Transverse colon (tissue), 4 donors: ENCODE measurements at regions not wholly inside any gene's neighbourhood (a gene's known extent, or its start where the extent isn't known, plus 50 kb on each side); places are given as distances from the start of the nearest gene placed in this dataset.

Experiments
- DNase-seq: peaks from one replicate; pipeline ENCODE4 v3.0.0-alpha.2; 2019
- H3K27ac ChIP-seq, 4 donors: fragments of 200-600 bp; sonication (generic); 2 replicates each; pipeline ENCODE4 v1.5.1; 2016 to 2018; ENCODE audit warnings: inconsistent platforms in 4 of 4
- H3K27me3 ChIP-seq: fragments of 200-600 bp; sonication (generic); 2 replicates; pipeline ENCODE4 v1.5.1; 2017; ENCODE audit warnings: inconsistent platforms
- H3K36me3 ChIP-seq, 4 donors: fragments of 200-600 bp; sonication (generic); 2 replicates each; pipeline ENCODE4 v1.5.1; 2017 to 2019; ENCODE audit warnings: inconsistent platforms in 4 of 4
- H3K4me1 ChIP-seq, 4 donors: fragments of 200-600 bp; sonication (generic); 2 replicates each; pipeline ENCODE4 v1.5.1; 2017 to 2020; ENCODE audit warnings: inconsistent platforms in 4 of 4
- H3K4me3 ChIP-seq, 4 donors: fragments of 200-600 bp; sonication (generic); 1 replicate in 1 of 4; 2 replicates in 3 of 4; pipeline versions ENCODE4 v1.5.1 to v1.6.1; 2017 to 2019; ENCODE audit warnings: inconsistent platforms in 4 of 4
- H3K9me3 ChIP-seq, 2 donors: fragments of 200-600 bp; sonication (generic); 2 replicates each; pipeline ENCODE4 v1.5.1; 2017 to 2019; ENCODE audit warnings: inconsistent platforms in 2 of 2
- CTCF ChIP-seq, 5 experiments: fragments of 200-600 bp in 3 of 5; fragments of 450-650 bp in 2 of 5; sonication (generic) in 3 of 5; IDR thresholded peaks; 1 replicate in 2 of 5; 2 replicates in 3 of 5; pipeline ENCODE4 v1.5.1; 2016 to 2017; ENCODE audit warnings: antibody characterized with exemption in 5 of 5, inconsistent platforms in 3 of 5, mild to moderate bottlenecking in 2 of 5, moderate library complexity in 1 of 5
- EP300 ChIP-seq: sonication (generic); formaldehyde crosslinking; IDR thresholded peaks from one replicate; pipeline ENCODE4 v1.6.1; 2017; ENCODE audit warnings: antibody characterized with exemption, low read depth
- POLR2A ChIP-seq: fragments of 450-650 bp; IDR thresholded peaks from one replicate; pipeline ENCODE4 v1.6.1; 2016; ENCODE audit warnings: antibody characterized with exemption, mild to moderate bottlenecking, moderate library complexity
- POLR2AphosphoS5 ChIP-seq, 3 donors: sonication (generic); formaldehyde crosslinking; IDR thresholded peaks; one replicate each; pipeline ENCODE4 v1.6.1; 2016; ENCODE audit warnings: antibody characterized with exemption in 3 of 3
- WGBS, 2 donors: methylation state at CpG; one replicate each; pipeline ENCODE4 v1.1.5; 2018; ENCODE audit warnings: low coverage in 1 of 2; 5-methylcytosine and 5-hydroxymethylcytosine counted together
- in situ Hi-C, 4 donors: fragments of 200-750 bp; cut with MboI; loops; one replicate each; pipeline versions ENCODE4 v1.15.0 to v1.15.1; 2017; ENCODE audit warnings: low sequenced_read_pairs in 3 of 4, low pct_ligation_motif_present in 1 of 4, low pct_unique_long_range_greater_than_20kb in 1 of 4
- intact Hi-C: fragments of 100-400 bp; cut with DNase I; formaldehyde crosslinking; loops from one replicate; pipeline ENCODE4 v1.15.1; 2023; ENCODE audit warnings: low total_unique reads

GRCh38 chr17:52389632-52390031 is 231.1 kb upstream of the CA10 start:
- peak overlapping the region in 3 of 4 donors; percentile 3 to 36 (median 19) for H3K4me3 ChIP-seq
- no peak for DNase-seq
- H3K27me3 ChIP-seq, result no peaks in the 10 kb centered on the region
- intact Hi-C loops, result no loop called here
- no peaks in the 10 kb centered on the region for H3K9me3 ChIP-seq
- in situ Hi-C loops, result no loop called here
- H3K4me1 ChIP-seq, result peaks cover 0 to 6% (median 4%) of the 10 kb centered on the region in 4 donors
- H3K27ac ChIP-seq, result peak overlapping the region in 3 of 4 donors; percentile 20 to 29 (median 26)
- 16 to 30% methylated on average over 4 of the region's 4 CpGs for WGBS, 2 donors
- no peaks in the 10 kb centered on the region for H3K36me3 ChIP-seq
- TF ChIP-seq POLR2A (no peak), POLR2AphosphoS5 (IDR thresholded peaks at IDR 0.05) (no peak), CTCF (IDR thresholded peaks at IDR 0.05) (no peak), EP300 (no peak)

GRCh38 chr17:52388941-52389340 is 230.4 kb upstream of the CA10 start:
- intact Hi-C loops, result no loop called here

GRCh38 chr17:52384695-52385094 is 226.2 kb upstream of the CA10 start:
- no peak for DNase-seq
- no peak for TF ChIP-seq POLR2AphosphoS5 (IDR thresholded peaks at IDR 0.05)
- no peak for TF ChIP-seq CTCF (IDR thresholded peaks at IDR 0.05)
- no peak for TF ChIP-seq POLR2A
- no peak for TF ChIP-seq EP300
- in situ Hi-C loops (no loop called here), intact Hi-C loops (no loop called here)
- Histone ChIP-seq H3K4me3 (no peak overlapping the region), H3K27ac (no peak overlapping the region), H3K4me1 (peaks cover 0 to 14% (median 7%) of the 10 kb centered on the region in 4 donors), H3K9me3 (no peaks in the 10 kb centered on the region), H3K27me3 (no peaks in the 10 kb centered on the region), H3K36me3 (no peaks in the 10 kb centered on the region)
- WGBS, 2 donors, result 53 to 58% methylated on average over 5 of the region's 5 CpGs

More at GRCh38 chr17:52388941-52389340, 230.4 kb upstream of the CA10 start:
- Histone ChIP-seq H3K27me3 (no peaks in the 10 kb centered on the region), H3K4me3 (no peak overlapping the region), H3K4me1 (peaks cover 0 to 10% (median 5%) of the 10 kb centered on the region in 4 donors), H3K27ac (peak overlapping the region in 2 of 4 donors; percentile 20 to 29), H3K36me3 (no peaks in the 10 kb centered on the region), H3K9me3 (no peaks in the 10 kb centered on the region)
- WGBS, 2 donors, result 33 to 59% methylated on average over 1 of the region's 1 CpG
- TF ChIP-seq POLR2AphosphoS5 (IDR thresholded peaks at IDR 0.05) (no peak), POLR2A (no peak), CTCF (IDR thresholded peaks at IDR 0.05) (no peak), EP300 (no peak)
- no peak for DNase-seq
- in situ Hi-C loops, result no loop called here

- intact Hi-C loops, result no loop called here
- Histone ChIP-seq H3K9me3 (no peaks in the 10 kb centered on the region), H3K36me3 (no peaks in the 10 kb centered on the region), H3K4me1 (peaks cover 0 to 15% (median 2%) of the 10 kb centered on the region in 4 donors), H3K4me3 (no peak overlapping the region), H3K27ac (no peak overlapping the region), H3K27me3 (no peaks in the 10 kb centered on the region)
- peak; percentile 60 for DNase-seq
- in situ Hi-C loops, result no loop called here
- TF ChIP-seq CTCF (IDR thresholded peaks at IDR 0.05) (peak; percentile 40 to 65 (median 61)), POLR2A (no peak), EP300 (no peak)
- WGBS, 2 donors, result 48 to 75% methylated on average over 4 of the region's 4 CpGs
Observed at GRCh38 chr17:52383493-52384100, 225.1 kb upstream of the CA10 start.
